Fibroblast of skin of left quadriceps (primary cell): ENCODE measurements at regions not wholly inside any gene's neighbourhood (a gene's known extent, or its start where the extent isn't known, plus 50 kb on each side); places are given as distances from the start of the nearest gene placed in this dataset.

ENCODE experiments used
- DNase-seq, 2 experiments: peaks; one replicate each; pipeline ENCODE4 v3.0.0-alpha.2; 2013; ENCODE audit warnings: low read depth in 2 of 2

DNA sequence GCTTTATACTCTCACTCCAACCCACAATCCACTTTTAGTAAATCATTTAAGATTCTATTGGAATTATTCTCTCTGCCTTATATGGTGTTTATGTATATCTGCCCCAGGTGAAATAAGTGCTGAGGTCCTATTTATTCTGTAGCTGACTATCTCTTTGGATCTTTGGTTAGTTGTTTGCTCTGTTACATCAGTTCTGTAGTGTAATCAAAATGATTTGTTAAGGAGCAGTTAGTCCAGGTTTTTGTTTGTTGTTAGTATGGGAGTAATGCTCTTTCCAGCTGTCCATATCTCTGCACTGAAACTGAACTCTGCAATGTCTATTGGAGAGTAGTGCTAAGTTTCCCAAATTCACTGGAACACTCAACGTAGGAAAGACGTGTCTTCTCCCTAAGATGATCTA, 615.8 kb downstream of the SNAPC1 start:
- DNase-seq: no peak

DNA sequence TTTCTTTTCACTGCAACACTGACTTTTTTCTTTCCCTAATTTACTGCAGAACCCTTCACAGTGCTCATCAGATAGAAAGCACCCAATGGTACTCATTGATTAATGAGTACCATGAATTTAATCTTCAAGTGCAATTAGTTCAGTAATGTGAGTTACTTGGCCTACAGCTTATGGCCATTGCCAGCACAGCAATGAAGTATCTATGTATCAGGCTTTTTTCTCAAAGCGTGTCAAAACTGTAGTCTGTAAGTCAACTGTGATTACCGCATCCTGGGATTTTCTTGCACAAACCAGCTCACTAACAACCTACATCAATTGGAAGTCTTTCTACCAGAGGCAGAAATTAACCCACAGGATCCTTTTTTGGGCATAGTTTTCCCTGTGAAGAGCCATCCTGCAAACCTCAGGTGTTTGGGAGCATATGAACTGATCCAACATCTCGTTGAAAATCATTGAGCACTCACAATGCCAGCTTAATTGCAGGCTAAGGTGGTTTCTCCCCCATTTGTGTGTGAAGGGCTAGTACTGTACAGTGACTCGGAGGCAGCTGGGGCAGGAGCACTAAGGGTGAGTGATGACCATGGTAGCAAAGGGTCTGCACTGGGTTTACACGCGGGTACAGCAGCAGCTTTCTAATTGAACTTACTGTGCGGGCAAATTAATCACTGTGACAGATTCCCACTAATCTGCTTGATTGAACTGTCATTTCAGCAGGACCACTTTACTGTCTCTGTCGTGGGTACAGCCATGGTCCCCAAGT, 619.3 kb downstream of the SNAPC1 start:
- DNase-seq: no peak

DNA sequence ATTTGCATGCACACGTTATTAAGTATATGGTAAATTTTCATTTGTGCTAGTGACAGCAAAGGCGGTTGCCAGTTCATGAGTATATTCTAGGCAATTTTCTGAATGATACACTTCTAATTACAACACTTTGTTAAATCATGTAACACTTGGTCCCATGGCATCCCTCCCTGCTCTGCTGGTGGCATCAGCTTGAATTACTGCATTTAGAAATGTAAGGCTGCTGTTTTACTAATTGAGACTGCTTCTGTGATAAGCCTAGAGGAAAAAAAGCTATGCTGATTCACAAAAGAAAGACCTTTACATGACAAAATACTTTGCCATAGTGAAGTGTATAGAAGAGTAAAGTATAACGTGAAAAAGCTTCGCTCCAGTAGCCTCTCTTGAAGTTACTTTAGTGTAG, 636.1 kb downstream of the KCNH5 start:
- DNase-seq: no peak

DNA sequence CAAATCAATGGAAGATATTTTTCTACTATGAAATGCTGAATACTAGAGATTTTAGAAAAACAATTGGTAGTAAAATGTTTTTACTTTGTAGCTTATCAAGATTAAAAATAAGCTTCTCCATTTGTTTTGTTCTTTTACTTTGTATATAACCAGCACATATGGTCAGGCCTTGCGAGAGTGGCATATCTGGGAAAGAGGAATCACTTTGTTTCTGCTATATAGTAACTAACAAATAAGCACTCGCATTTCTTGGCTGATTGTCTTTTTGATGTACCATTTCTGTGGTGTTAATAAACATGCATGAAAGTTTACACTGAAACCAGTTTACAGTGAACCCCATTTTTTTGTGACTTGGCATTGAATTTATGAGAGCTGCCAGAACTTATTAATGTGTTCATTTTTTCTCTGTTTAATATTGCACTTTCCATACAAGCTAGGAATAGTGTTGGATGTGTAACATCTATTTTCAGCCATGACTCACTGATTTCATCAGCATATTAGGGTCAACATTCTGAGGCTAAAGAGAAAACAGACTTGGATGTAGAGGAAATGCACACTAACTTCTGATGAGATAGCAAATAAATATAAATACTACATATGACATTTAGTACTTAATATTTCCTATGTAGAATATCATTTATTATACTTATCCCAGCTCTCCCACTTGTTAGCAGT, 635.5 kb downstream of the KCNH5 start:
- DNase-seq: peak; percentile 37

DNA sequence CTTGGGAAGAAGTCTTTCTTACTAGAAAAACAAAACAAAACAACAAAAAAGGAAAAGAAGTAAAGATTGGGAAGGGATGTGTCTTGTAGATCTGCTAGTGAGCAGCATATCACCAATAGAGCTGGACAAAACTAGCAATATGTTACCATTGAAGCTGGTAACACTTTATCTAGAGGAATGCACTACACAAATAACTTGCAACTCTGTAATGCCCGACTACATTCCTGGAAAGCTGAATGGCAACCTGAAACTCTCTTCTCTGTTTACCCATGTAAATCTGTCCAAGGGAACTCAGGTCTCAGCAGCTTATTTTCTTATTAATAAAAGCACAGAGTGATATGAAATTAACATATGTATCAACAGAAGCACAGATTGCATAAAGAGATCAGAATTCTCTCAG, 624.4 kb downstream of the KCNH5 start:
- no peak for DNase-seq

DNA sequence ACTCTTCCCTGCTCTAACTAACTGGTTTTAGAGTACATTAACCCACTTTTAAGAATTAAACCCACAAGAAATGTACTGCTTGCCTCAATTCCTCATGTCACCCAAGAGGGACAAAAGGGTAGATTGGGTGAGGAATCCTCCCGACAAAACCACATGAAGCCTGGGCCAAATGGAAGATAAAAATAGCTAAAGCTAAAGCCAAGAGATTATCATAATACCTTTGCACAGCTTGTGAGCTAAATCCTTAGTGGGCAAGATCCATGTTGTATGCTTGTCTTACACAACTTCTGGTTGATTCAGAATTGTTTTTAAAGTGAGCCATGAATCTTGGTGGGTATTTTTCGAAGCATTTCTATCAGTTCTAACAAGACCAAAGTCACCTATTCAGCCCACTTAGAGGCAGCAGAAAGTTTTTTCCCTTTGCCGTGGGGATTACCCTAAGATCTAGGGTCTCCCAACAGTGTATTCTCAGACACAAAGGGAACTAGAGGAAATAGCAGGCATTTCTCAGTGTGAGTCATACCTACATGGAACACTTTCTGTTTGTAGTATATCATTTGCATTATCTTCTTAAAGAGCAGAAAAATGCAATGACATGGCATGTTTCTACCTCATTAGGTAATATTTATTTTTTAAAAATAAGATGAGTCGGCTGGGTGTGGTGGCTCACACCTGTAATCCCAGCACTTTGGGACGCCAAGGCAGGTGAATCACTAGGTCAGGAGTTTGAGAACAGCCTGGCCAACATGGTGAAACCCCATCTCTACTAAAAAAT, 616.6 kb downstream of the KCNH5 start:
- DNase-seq: peak; percentile 22 to 28

DNA sequence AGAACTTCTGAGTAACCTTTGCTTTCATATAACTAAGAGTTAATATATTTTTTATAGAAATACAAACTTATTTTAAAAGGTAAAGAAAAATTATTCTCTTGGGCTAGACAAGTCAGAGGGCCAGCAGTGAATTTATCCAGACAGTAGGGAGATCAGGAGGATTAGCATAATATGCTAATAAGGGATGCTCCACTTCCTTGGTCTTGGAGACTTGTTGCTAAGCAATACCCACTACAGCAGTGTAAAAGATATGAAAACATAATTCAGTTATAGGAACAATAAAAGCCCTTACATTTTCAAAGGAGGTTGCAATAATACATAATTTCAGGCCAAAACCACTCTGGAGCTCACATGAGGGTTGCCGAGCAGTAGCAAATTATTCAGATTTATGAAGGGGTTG, 615.6 kb downstream of the KCNH5 start:
- DNase-seq: no peak

DNA sequence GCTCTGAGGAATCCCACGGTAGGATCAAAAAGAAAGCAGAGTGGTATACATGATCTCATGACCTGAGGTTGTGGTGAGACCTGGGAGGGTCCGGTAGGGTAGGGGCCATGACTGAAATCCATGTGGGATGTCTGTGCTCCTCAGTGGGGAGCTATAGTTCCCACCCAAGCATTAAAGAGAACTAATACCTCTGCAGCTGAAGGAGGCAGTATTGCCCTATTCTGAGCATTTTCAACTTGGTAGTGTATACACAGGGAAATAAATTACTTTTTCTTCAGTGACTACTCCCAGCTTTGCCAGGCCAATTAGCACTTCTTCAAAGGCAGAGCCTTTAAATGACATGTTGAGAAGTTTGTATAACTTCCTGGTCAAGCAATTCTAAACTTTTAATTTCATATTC, 613.8 kb downstream of the KCNH5 start:
- DNase-seq: no peak

DNA sequence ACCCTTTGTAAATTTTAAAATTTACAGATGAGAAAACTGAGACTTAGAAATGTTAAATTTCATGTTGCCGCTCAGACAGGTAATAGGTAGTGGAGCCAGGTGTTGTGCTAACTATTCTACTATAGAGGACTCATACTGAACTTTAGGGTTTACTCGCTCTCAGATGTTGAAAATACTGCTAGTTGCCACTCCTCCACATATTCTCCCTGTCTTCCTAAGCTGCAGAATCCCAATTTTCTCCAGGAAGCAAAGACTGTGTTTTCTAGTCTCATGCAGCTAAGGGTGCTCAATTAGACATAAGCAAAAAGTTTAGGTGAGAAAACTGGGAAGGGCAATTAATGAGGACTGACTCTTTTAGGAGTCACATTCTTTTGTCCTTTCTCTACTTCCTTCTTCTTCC, 612.3 kb downstream of the KCNH5 start:
- no peak for DNase-seq

DNA sequence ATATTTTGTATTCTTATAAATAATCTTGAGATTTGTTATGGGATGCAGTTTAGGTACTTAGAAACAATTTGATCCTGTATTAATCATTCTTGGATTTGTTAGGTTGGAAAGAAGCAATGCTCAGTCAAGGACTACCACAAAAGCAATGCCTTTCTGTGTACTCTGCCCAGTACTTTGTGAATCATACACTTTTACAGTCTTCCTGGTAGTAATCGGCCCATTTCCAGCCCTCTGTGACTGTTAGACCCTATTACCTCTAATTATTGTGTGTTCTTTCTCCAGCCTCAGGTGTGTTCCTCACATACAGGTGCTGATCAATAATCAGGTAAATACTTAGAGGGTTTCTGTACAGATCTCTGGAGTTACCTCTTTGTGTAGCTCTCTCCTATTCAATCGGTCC, 609.0 kb downstream of the KCNH5 start:
- no peak for DNase-seq

DNA sequence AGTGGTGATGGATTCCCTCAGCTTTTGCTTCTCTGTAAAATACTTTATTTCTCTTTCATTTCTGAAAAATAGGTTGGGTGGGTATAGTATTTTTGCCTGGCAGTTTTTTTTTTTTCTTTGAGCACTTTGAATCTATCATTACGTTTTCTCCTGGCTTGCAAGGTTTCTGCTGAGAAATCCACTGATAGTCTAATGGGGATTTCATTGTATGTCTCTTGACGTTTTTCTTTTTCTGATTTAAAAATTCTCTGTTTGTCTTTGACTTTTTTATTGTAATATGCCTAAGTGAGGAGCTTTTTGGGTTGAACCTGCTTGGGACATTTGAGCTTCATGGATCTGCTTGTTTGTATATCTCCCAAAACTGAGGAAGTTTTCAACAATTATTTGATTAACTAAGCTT, 606.0 kb downstream of the KCNH5 start:
- no peak for DNase-seq

DNA sequence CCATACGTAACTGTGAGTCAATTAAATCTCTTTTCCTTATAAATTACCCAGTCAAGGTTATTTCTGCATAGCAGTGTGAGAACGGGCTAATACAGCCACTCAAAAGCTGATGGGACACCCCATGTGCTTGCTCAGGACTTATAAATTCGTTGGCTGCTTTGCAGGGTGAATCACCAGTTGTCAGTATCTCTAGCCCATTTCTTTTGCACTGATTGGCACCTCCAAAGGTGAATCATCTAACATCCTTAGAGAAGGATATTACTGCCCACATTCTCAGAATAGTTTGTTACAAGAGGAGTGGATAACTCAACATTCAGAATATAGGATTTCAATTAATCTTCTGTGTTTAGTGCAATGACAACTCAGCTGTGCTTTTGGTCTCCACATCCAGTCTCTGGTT, 601.5 kb downstream of the KCNH5 start:
- DNase-seq: peak; percentile 20 to 22

DNA sequence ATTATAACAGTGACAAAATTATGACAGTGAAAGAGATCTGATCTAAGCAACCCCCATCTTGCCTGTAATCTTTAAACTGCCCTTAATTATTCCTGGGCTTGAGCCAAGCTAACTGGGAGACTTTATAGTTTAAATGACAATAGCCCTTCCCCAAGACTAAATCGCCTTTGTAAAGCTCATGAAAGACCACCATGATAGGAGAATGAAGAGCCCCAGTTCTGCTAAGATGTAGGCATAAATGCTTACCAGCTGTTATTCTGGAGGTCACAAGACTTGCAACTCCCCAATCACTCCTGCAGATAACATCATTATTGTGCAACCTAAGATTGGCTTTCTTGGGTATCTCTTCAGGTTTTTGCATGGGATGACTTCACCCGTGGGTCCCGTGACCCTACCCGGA, 599.7 kb downstream of the KCNH5 start:
- DNase-seq: no peak

DNA sequence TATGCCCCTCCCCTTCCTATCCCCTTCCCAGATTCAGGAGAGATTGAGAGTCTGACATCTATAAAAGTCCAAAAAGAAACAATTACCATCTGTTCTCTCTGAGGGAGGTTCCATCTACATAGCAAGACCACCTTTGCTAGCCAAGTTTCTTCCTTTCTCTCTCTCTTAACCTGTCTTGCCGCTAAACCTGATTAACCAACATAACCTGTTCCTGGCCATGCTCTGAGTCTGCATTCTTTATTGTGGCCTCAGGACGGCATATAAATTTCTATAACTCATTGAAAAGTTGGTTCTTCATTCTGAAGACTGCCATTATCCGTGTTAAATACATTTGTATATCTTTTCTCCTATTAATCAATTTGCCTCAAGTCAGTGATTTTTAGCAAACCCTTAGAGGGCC, 594.0 kb downstream of the KCNH5 start:
- DNase-seq: no peak

DNA sequence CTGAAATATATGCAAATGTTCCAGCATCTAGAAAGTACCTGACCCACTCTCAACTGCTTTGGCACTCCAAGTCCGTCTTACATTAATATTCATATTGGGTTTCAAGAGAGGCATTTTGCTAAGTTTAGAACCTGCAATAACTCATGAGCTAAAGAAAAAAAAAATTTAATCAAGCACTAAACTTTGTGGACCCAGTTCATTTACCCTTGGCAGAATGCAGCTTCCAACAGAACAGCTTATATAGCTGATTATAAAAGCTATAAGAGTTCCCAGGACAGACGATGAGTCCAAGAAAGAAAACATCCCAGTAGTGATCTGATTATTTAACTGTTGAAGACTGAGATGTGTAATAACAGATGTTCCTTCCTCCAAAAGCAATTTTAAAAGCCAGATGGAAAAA, 592.0 kb downstream of the KCNH5 start:
- no peak for DNase-seq

DNA sequence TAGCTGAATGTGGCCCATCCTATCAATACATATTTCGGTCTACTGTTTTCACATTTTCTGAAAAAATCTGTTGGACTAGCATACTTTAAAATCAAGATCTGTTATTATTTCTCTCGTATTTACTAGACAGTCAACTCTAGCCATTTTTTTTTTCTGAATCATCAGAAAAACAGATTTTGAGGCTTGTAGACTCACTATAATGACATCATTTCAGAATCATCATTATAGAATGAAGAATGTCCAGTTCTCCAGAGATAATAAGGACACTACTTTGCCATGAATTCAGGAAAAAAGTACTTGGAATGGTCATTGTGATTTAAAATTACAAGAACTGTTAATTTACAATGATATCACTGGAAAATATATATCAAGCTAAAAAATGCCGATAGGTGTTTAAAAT, 589.8 kb downstream of the KCNH5 start:
- DNase-seq: no peak

DNA sequence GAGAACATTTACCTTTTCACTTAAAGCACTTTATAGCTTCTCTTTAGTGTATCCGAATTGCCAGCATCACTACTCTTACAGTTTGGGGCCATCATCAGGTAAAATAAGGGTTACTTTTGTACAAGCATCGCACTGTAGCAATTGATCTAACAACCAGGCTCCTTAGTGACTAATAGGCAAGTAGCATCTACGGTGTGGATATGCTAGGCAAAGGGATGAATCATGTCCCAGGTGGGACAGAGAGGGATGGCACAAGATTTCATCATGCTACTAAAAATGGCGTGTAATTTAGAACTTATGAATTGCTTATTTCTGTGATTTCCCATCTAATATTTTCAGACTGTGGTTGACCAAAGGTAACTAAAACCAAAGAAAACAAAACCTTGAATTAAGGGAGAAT, 582.3 kb downstream of the KCNH5 start:
- no peak for DNase-seq

DNA sequence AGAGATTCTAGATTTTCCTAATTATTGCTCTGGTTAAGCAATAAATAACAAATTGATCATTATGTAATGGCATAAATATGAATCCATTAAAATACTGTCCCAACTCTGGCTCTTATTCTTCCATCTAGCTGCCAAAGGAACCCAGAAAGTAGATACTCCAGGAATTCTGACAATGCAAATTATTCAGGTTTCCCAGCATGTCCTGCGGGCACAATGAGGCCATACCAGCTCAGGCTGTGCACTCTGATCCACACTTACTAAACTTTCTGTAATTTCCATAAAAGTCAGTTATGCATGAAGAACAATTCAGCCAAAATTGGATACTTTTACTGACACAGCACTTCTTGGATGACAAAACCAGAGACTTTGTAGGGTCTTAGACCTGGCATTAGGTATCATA, 576.3 kb downstream of the KCNH5 start:
- DNase-seq: no peak

DNA sequence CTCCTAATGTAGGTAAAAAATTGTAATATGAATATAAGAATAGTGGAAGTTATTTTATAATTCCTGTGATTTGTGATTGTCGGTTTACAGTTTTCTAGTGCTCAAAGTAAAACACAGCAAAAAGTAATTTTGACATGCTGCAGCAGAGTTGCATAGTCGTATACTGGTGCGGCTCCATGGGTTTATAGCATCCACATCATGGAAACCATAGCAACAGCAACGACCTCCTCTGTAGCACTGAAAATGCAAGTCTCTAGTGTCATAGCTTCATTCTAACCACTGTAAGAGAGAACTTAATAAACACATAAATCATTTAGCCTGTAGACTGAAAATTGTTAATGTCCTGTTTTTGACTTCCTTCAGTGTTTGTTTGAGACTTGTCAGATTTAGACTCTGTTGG, 574.3 kb downstream of the KCNH5 start:
- no peak for DNase-seq

DNA sequence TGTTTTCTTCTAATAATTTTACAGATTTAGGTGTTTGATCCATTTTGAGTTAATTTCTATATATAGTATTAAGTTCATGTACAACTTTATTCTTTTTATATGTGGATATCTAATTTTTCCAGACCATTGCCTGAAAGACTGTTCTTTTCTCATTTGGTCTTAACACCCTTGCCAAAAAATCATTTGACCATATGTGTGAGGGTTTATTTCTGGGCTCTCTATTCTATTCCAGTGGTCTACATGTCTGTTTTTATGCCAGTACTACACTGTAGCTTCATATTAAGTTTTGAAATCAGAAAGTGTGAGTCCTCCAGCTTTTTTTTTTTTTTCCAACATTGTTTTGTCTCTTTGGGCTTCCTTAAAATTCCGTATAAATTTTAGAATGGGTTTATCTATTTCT, 554.1 kb downstream of the KCNH5 start:
- DNase-seq: no peak

DNA sequence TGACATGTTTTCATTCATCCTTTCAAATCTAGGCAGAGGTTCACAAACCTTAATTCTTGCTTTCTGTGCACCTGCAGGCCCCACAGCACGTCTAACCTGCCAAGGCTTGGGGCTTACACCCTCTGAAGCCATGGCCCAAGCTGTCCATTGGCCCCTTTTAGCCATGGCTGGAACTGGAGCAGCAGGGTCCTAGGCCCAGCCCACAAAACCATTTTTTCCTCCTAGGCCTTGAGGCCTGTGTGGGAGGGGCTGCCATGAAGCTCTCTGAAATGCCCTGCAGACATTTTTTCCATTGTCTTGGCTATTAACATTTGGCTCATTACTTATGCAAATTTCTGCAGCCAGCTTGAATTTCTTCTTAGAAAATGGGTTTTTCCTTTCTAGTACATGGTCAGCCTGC, 547.5 kb downstream of the KCNH5 start:
- DNase-seq: no peak

DNA sequence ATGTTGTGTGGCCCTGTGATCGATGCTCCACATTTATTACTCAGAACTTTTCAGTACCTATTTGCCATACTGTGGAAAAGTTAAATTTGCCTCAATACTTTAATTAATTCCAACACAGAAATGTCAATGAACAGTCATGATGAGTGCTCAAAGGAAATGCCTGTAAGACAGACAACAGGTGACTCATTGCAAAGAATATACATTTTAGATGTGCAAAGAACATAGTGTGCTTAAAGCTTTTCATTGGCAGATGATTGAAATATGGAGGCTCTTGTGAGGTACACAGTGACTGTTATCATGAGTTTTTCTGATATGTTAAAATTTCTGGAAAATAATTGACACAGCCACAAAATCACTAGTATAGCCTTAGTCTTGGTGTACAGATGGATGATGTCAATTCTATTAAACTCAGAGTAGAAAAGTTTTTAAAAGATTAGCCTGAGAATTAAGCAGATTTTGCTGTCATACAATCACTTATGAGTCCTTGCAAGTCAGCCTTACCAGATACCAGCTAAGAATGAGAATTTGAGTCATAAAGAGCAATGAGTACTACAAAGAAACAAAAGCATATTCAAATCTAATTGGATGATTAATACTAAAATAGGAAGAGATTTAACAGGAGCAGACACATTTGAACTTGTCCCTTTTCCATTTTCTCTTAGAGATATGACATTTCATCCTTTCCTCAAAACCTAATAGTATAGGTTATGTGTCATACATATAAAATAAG, 544.1 kb downstream of the KCNH5 start:
- no peak for DNase-seq
